ENCODE measurements at regions not wholly inside any gene's neighbourhood (a gene's known extent, or its start where the extent isn't known, plus 50 kb on each side); places are given as distances from the start of the nearest gene placed in this dataset.

GRCh38 chr2:167504695-167505094, 616.4 kb downstream of the XIRP2 start:
- no peak for DNase-seq (ENCODE audit: low spot score)

- no peak for DNase-seq (ENCODE audit: low spot score)
Observed at GRCh38 chr2:167504061-167504460, 615.8 kb downstream of the XIRP2 start.

- DNase-seq (ENCODE audit: low spot score): no peak
Observed at GRCh38 chr2:167501618-167502017, 613.3 kb downstream of the XIRP2 start.

DNA sequence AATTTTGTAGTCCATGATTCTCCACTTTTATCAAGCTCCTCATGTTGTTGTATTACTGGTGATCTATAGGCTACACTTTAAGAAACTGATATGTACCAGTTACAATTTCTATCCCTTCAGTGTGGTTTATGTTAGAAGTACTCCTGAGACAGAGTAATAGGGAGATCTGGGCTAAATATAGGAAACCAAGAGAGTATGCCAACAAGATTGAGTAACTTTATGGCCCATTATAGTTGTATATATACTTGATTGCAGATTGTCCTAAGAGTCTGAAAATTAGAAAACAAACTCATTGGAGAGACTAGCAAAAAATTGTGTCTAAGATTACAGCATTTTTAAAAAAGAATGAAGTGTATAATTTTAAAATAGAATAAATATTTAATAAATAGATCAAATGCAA, 605.6 kb downstream of the XIRP2 start:
- no peak for DNase-seq (ENCODE audit: low spot score)

DNA sequence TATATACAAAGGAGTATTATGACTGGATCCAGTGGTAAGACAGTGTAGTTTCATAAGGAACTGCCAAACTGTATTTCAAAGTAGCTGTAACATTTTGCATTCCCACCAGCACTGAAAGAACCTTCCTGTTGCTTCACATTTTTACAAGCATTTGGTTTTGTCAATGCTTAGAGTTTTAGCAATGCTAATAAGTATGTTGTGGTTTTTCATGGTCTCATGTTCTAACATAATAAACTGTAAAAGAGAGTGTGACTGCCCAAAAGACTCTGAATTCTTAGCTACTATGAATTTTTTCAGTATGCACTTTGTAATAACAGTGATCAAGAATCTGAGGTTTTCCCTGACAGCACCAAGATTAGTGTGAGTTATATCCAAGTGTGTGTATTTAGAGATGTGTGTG, 604.2 kb downstream of the XIRP2 start:
- DNase-seq (ENCODE audit: low spot score): no peak

GRCh38 chr2:167491788-167492187, 603.5 kb downstream of the XIRP2 start:
- DNase-seq (ENCODE audit: low spot score): no peak

DNA sequence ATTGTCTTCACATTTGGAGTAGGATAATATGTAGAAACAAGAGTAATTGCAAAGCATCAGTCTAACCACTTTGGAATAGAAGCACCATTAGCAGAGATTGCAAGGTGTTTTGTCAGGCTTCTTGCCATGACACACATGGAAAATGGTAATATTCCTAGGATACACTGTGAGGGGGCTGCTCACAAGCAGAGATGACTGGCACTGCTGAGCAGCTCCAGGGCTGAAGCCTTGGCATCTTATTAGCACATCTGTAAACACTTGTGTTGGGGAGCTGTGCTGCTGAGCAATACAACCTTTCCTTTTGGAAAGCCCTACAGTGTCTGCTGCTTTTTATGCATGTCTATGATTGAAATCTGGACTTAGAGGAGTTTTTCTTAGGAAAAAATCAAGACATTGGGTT, 602.2 kb downstream of the XIRP2 start:
- no peak for DNase-seq (ENCODE audit: low spot score)

- DNase-seq (ENCODE audit: low spot score): no peak
Observed at GRCh38 chr2:167489325-167489724, 601.0 kb downstream of the XIRP2 start.

GRCh38 chr2:167487728-167488127, 599.4 kb downstream of the XIRP2 start:
- DNase-seq (ENCODE audit: low spot score): no peak

- no peak for DNase-seq (ENCODE audit: low spot score)
Observed at GRCh38 chr2:167484875-167485274, 596.6 kb downstream of the XIRP2 start.

GRCh38 chr2:167480986-167481309, 592.7 kb downstream of the XIRP2 start:
- no peak for DNase-seq (ENCODE audit: low spot score)

DNA sequence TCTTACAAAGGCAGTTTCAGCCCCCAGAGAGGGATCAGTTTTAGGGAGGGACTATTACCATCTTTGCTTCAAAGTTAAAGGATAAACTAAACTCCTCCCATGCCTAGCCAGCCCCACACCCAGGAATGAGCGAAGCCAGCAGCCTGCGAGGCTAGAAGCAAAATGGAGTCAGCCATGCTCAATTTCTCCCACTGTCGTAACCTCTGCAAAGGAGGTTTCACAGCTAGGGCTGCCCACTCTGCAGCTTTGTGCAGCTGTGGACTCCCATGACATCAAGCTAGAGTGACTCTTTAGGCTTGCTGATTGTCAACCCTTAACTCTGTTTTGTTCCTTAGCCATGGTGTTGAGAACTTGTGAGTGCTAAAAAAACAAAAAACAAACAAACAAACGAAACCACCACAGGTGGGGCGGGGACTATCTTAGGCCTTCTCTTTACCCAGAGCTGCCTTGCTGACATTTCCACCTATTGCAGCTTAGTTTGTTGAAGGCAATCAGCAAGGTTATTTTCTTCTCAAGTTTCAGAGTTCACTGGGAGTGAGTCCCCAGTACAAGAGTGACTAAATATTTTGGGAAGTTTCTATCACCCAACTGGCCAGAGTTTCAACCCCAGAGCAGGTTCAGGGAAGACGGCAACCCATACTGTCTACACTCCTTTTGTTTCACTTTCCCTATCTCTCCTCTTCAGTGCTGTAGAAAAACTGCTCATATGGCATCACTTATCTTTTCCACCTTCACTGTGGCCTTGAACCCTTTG, 592.1 kb downstream of the XIRP2 start:
- no peak for DNase-seq (ENCODE audit: low spot score)

DNA sequence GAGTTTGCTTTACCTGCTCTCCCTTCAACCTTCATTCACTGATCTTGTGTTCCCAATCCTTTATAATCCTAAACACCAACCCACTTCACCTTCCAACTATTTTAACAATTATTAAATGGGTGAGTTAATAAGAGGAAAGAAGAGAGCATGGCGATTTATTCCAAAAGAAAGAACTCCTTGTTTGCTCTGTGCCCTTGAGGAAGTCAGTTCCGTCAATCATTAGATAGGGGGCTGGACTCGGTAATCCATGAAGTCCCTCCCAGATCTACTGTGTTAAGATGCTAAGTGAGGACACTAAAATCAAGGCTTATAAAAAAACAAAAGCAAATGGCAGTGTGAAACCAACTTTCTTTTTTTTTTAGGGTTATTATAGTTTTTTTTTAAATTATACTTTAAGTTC, 589.9 kb downstream of the XIRP2 start:
- no peak for DNase-seq (ENCODE audit: low spot score)

- no peak for DNase-seq (ENCODE audit: low spot score)
Observed at GRCh38 chr2:167475791-167476190, 587.5 kb downstream of the XIRP2 start.

GRCh38 chr2:167471734-167472133, 583.5 kb downstream of the XIRP2 start:
- DNase-seq (ENCODE audit: low spot score): no peak

GRCh38 chr2:167471332-167471731, 583.1 kb downstream of the XIRP2 start:
- DNase-seq (ENCODE audit: low spot score): no peak

- DNase-seq (ENCODE audit: low spot score): no peak
Observed at GRCh38 chr2:167462379-167462778, 574.1 kb downstream of the XIRP2 start.

DNA sequence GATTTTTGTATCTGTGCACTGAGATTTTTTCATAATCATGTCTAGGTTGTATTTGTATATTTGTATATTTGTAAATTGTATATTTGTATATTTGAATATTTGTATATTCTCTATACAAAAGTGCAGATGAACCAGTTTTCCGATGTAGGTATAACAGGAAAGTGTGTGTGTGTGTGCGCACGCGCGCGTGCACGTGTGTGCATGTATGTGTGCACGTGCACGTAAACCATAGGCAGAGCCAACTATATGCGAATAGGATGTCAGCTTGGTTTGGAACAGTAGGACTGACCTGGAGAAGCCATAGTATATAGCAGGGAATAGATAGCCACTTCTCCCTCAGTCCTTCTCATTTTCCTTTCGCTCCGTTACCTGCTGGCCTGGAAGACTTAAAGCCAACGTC, 565.8 kb downstream of the XIRP2 start:
- DNase-seq (ENCODE audit: low spot score): no peak

DNA sequence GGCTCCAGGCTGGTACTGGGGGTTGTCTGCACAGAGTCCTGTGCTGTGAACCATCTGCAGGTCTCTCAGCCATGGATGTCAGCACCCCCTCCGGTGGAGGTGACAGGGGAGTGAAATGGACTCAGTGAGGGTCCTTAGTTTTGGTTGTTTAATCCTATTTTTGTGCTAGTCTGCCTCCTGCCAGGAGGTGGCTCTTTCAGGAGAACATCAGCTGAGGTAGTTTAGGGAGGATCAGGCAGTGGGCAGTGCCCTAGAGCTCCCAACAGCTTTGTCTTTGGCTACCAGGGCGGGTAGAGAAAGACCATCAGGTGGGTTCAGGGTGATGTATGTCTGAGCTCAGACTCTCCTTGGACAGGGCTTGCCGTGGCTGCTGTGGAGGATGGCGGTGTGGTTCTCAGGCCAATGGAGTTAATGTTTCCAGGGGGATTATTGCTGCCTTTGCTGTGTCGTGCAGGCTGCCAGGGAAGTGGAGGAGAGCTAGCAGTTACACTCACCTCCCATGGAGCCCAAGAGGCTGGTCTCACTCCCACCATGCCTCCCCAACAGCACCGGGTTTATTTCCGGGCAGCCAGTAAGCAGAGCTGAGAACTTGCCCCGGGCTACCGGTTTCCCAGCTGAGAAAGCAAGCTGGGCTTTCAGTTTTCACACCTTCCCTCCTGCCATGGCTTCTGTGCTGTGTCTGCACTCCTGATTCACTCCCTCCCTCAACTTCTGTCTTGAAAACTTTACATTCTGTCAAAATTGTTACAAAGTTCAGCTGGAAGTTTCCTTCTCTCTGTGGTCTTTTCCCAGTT, 563.4 kb downstream of the XIRP2 start:
- no peak for DNase-seq (ENCODE audit: low spot score)

- no peak for DNase-seq (ENCODE audit: low spot score)
Observed at GRCh38 chr2:167450364-167450763, 562.1 kb downstream of the XIRP2 start.

DNA sequence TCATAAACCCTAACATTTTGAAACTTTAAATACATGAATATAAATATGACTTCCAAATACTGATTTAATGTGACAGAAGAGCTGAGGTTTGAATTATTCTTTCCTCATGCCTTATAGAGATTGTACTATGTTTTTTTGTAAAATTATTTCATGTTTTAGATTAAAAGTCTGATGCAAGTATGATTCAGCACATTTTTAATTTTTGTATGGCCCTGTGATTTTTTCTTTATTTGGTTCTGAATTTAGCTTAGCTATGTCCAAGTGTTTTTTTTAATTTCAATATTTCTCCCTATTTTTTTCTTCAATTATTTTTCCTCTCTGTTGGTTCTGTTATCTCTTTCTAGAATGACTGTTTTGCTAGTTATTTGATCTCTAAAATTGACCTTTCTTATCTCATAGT, 552.1 kb downstream of the XIRP2 start:
- no peak for DNase-seq (ENCODE audit: low spot score)

- DNase-seq (ENCODE audit: low spot score): no peak
Observed at GRCh38 chr2:167438206-167438605, 549.9 kb downstream of the XIRP2 start.

DNA sequence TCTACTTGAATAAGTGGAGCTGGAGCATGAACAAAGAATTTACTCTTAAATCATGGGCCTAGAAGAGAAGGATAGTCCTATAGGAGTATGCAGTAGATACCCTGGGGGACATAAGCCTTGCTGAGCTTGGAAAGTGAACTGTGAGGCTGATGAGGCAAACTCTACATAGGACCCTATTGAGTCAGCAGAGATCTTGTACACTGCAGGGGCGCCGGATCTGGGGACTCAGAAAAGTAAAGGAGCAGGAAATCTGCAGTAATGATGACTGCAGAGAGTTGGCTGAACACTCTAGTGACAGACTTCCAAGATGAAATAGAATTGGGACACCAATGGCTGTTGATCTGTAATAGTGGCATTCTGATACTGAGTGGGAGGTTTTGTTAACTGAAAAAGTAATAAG, 543.7 kb downstream of the XIRP2 start:
- no peak for DNase-seq (ENCODE audit: low spot score)

DNA sequence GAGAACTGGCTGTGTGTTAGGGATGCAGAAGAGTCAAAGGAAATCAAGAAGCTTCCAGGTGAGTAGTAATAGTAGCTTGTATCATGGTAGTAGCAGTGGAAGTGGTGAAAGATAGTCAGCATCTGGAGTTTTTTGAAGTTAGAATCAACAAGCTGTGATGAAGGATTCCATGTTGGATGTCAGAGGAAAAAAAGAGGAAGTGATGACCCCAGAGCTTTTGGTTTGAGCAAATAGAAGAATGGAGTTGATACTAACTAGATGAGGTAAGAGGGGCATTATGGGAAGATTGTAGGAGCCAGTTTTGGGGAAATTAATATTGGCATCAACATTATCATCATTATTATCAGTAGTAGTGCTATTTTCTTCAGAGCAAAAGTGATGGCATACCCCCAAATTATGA, 542.2 kb downstream of the XIRP2 start:
- no peak for DNase-seq (ENCODE audit: low spot score)

Data from germinal center (tissue), 1 donor.